Heart right ventricle (tissue), 16 donors: ENCODE measurements at regions not wholly inside any gene's neighbourhood (a gene's known extent, or its start where the extent isn't known, plus 50 kb on each side); places are given as distances from the start of the nearest gene placed in this dataset.

Experiments
- ATAC-seq, 8 donors: fragments of 200-7000 bp; cut with Tn5 transposase; one replicate each; pipeline ENCODE4 v1.9.1; 2020; ENCODE audit warnings: mild to moderate bottlenecking in 8 of 8, moderate library complexity in 8 of 8, moderate number of reproducible peaks in 1 of 8
- DNase-seq, 2 donors: peaks; one replicate each; pipeline ENCODE4 v3.0.0-alpha.2; 2020
- H3K27ac ChIP-seq, 10 donors: fragments of 200-600 bp; sonication (generic) in 2 of 10; one replicate each; pipeline versions ENCODE4 v1.5.0 to v1.8.0; 2020 to 2022; ENCODE audit warnings: mild to moderate bottlenecking in 3 of 10
- H3K27me3 ChIP-seq, 7 donors: fragments of 200-600 bp; one replicate each; pipeline ENCODE4 v1.8.0; 2021 to 2022; ENCODE audit warnings: mild to moderate bottlenecking in 2 of 7
- H3K36me3 ChIP-seq, 9 donors: fragments of 200-600 bp; sonication (generic) in 1 of 9; one replicate each; pipeline versions ENCODE4 v1.5.0 to v1.8.0; 2020 to 2022; ENCODE audit warnings: mild to moderate bottlenecking in 2 of 9
- H3K4me1 ChIP-seq, 9 donors: fragments of 200-600 bp; sonication (generic) in 1 of 9; one replicate each; pipeline versions ENCODE4 v1.5.0 to v1.8.0; 2020 to 2022; ENCODE audit warnings: mild to moderate bottlenecking in 4 of 9
- H3K4me3 ChIP-seq, 10 donors: fragments of 200-600 bp; sonication (generic) in 2 of 10; one replicate each; pipeline versions ENCODE4 v1.5.0 to v1.8.0; 2020 to 2022; ENCODE audit warnings: mild to moderate bottlenecking in 7 of 10, moderate library complexity in 2 of 10
- H3K9me3 ChIP-seq, 11 donors: fragments of 200-600 bp in 10 of 11; sonication (generic) in 2 of 11; one replicate each; pipeline versions ENCODE4 v1.5.0 to v1.8.0; 2013 to 2022; ENCODE audit warnings: mild to moderate bottlenecking in 2 of 11, control low read depth in 1 of 11, moderate library complexity in 1 of 11
- WGBS, 2 donors: extraction: QIAGEN DNeasy Blood & Tissue Kit; methylation state at CpG; one replicate each; pipeline ENCODE4 v1.1.7; 2013; ENCODE audit warnings: inconsistent platforms in 1 of 2; 5-methylcytosine and 5-hydroxymethylcytosine counted together
- intact Hi-C, 10 donors: fragments of 100-400 bp; cut with DNase I; formaldehyde crosslinking; loops; one replicate each; pipeline versions ENCODE4 v1.11.1 to v1.14.2; 2022
- TF ChIP-seq, protein P1 (sequence below), 9 donors: fragments of 200-600 bp; sonication (generic) in 2 of 9; IDR thresholded peaks; one replicate each; pipeline versions ENCODE4 v1.5.0 to v1.8.0; 2021 to 2022; ENCODE audit warnings: antibody characterized with exemption in 9 of 9, mild to moderate bottlenecking in 5 of 9, moderate library complexity in 1 of 9
- donor health status: Arrhythmogenic right ventricular cardiomyopathy.
- donor health status: ischemic (EF 13 %, LVEDD 7.1; RV severe dilation, severe dysfunction).
- donor health status: healthy with polysubstance abuse.
- donor health status: DM: no; HTN: yes; CAD: no.
- donor health status: DM: no; HTN: no; CAD: no.
- donor health status: ischemic (EF 25% LVEDD 6.9; RV normal size, moderate dysfunction).
- donor health status: ischemic (EF 25% LVEDD 5.7; RV mildly dilated, moderate dysfunction).
- donor health status: healthy.
- donor health status: DM: yes; HTN: yes; CAD: no.
- donor health status: Ischemic cardiomyopathy.
- donor health status: ischemic (EF 35%, LVEDD 5.7; RV mildly dilated, moderate dysfunction).
- donor health status: nonischemic (EF 11% LVEDD 7.7; RV severe dilation, severe dysfunction).
- donor health status: DM: yes; HTN: yes; CAD: no.
- donor health status: PGD.
- donor health status: ischemic (EF 29% LVEDD 5.4; RV normal size, mild dysfunction).
- donor health status: nonischemic (EF 23%, LVEDD 6.1; RV moderate dilation, normal function).

DNA sequence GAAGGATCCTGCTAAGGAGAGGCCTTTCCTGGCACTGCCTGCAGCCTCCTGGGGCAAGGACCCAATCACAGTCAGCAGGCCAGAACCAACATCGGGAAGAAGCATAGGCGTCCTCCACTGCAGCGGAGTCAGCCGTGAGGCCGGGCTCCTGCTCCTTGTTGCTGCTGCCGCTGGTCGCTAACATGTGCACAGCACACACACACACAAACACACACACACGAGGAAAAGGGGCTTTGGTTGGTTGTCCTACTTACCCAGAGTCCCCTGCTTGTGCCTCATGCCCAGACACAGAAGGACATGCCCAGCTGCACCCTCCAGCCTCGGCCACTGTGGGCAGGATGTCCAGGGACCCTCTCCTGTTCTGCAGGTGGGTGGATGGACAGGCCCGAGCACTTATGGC, 209.4 kb downstream of the GLI2 start:
- DNase-seq = no peak

DNA sequence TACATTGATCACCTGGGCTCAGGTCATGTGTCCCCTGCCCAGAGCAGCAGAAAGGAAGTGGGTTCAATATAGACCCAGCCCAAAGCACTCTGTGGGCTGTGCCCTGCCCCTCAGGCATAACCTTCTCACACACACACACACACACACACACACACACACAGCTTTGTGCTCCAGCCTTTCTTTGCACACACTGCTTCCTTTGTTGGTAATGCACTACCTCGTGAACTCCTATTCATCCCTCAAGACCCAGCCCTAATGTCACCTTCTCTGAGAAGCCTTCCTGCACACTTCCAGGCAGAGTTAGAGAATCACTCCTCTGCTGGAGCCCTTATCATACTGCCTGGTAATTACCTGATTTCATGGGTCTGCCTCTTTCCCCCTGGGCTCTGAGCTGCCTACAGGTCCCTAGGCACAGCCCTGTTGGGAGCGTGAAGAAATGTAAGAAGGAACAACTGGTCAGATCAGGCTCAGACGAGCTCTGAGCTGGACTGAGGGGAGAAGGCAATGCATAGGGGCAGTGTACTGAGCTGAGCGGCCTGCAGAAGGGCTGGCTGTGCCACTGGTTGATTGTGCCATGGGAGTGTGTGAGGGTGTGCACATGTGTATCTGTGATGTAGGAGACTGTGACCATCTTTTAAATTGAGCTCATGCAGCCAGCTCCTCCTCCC, 210.3 kb downstream of the GLI2 start:
- no peaks in the 10 kb centered on the region for H3K9me3 ChIP-seq
- no peak for ATAC-seq
- 90 to 93% methylated on average over 4 of the region's 4 CpGs for WGBS, 2 donors
- intact Hi-C loops = loop anchor here in 2 of 10 donors (10.0 kb wide), 2 partner anchors 119 to 201 kb away; no protein-coding TSS in a partner anchor
- no peaks in the 10 kb centered on the region for H3K36me3 ChIP-seq
- no peak overlapping the region for H3K27ac ChIP-seq
- DNase-seq = no peak
- no peaks in the 10 kb centered on the region for H3K27me3 ChIP-seq
- TF ChIP-seq, protein P1, sequence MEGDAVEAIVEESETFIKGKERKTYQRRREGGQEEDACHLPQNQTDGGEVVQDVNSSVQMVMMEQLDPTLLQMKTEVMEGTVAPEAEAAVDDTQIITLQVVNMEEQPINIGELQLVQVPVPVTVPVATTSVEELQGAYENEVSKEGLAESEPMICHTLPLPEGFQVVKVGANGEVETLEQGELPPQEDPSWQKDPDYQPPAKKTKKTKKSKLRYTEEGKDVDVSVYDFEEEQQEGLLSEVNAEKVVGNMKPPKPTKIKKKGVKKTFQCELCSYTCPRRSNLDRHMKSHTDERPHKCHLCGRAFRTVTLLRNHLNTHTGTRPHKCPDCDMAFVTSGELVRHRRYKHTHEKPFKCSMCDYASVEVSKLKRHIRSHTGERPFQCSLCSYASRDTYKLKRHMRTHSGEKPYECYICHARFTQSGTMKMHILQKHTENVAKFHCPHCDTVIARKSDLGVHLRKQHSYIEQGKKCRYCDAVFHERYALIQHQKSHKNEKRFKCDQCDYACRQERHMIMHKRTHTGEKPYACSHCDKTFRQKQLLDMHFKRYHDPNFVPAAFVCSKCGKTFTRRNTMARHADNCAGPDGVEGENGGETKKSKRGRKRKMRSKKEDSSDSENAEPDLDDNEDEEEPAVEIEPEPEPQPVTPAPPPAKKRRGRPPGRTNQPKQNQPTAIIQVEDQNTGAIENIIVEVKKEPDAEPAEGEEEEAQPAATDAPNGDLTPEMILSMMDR (IDR thresholded peaks at IDR 0.05) = no peak
- H3K4me3 ChIP-seq = no peak overlapping the region
- no peaks in the 10 kb centered on the region for H3K4me1 ChIP-seq

More for the DNA sequence above, 209.4 kb downstream of the GLI2 start:
- no peak for ATAC-seq
- intact Hi-C loops = loop anchor here in 2 of 10 donors (10.0 kb wide), 2 partner anchors 120 to 200 kb away; no protein-coding TSS in a partner anchor
- Histone ChIP-seq H3K4me3 (no peak overlapping the region), H3K27ac (no peak overlapping the region), H3K36me3 (no peaks in the 10 kb centered on the region), H3K27me3 (no peaks in the 10 kb centered on the region), H3K4me1 (no peaks in the 10 kb centered on the region), H3K9me3 (no peaks in the 10 kb centered on the region)
- WGBS, 2 donors = 77 to 81% methylated on average over 10 of the region's 10 CpGs
- TF ChIP-seq, protein P1 (IDR thresholded peaks at IDR 0.05) = no peak

DNA sequence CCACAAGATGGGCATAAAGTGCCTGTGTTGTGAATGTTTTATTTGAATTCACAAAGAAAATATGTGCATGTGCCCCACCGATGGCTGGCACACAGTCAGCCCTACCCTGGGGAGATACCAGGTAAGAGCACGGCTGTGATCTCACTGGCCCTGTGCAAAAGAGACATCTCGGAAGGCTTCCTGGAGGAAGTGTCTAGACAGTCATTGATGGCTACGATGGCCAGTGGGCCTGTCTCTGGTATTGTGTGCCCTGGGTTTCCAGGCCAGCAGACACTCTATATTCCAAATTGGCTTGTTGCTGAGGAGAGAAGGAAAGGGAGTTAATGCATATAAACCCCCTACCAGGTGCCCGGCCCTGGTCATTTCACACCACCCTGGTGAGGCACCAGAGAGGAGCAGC, 211.7 kb downstream of the GLI2 start:
- no peak for ATAC-seq
- WGBS, 2 donors = 93 to 96% methylated on average over 5 of the region's 5 CpGs
- H3K4me3 ChIP-seq = no peak overlapping the region

DNA sequence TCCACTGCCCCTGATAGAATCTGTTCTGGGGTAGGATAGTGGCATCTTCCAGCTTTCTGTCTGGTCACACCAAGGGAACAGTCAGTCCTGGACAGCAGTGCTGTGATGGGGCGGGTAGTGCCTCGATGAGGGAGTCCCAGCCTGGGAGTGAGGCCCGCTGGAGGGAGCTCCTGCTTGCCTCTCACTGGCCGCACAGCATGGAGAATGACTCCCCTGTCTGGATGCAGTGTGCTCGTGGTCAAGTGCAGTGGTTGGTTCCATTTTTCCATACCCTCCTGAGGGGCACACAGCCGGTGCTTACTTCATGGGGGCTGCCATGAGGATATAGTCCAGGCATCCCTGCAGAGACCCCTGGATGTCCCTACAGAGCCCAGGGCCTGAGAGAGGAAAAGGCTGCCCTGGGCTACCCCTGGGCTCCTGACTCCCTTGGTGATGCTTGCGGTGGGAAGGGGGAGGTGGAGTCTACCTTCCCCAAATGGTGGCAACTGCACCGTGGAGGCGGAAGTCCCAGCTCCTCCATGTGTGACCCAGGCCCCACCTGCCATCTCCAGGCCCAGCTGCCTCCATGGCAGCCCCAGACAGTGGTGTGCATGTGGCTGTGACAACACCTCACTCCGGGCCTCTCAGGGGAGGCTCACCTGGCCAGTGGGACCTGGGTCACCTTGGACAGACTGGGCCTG, 212.5 kb downstream of the GLI2 start:
- Histone ChIP-seq H3K36me3 (no peaks in the 10 kb centered on the region), H3K4me1 (no peaks in the 10 kb centered on the region), H3K4me3 (no peak overlapping the region), H3K27me3 (no peaks in the 10 kb centered on the region), H3K9me3 (no peaks in the 10 kb centered on the region), H3K27ac (no peak overlapping the region)
- ATAC-seq = no peak
- intact Hi-C loops = loop anchor here in 2 of 10 donors (10.0 kb wide), 2 partner anchors 117 to 203 kb away; no protein-coding TSS in a partner anchor
- no peak for DNase-seq
- TF ChIP-seq, protein P1 (IDR thresholded peaks at IDR 0.05) = no peak
- 86 to 90% methylated on average over 10 of the region's 10 CpGs for WGBS, 2 donors

More for the DNA sequence above, 211.7 kb downstream of the GLI2 start:
- Histone ChIP-seq H3K36me3 (no peaks in the 10 kb centered on the region), H3K9me3 (no peaks in the 10 kb centered on the region), H3K27ac (no peak overlapping the region), H3K27me3 (no peaks in the 10 kb centered on the region), H3K4me1 (no peaks in the 10 kb centered on the region)
- TF ChIP-seq, protein P1 (IDR thresholded peaks at IDR 0.05) = no peak
- intact Hi-C loops = loop anchor here in 2 of 10 donors (10.0 kb wide), 2 partner anchors 117 to 203 kb away; no protein-coding TSS in a partner anchor
- DNase-seq = no peak
